COLO668 (cell line): ENCODE measurements at regions not wholly inside any gene's neighbourhood (a gene's known extent, or its start where the extent isn't known, plus 50 kb on each side); places are given as distances from the start of the nearest gene placed in this dataset.

Experiments
- DNase-seq: peaks from one replicate; lab custom pipeline; 2025; ENCODE audit not compliant: unreplicated experiment; lab: John Stamatoyannopoulos, UW

- DNase-seq, result no peak
Measured at GRCh38 chrX:13266641-13267345, 53.1 kb downstream of the ATXN3L start.

DNA sequence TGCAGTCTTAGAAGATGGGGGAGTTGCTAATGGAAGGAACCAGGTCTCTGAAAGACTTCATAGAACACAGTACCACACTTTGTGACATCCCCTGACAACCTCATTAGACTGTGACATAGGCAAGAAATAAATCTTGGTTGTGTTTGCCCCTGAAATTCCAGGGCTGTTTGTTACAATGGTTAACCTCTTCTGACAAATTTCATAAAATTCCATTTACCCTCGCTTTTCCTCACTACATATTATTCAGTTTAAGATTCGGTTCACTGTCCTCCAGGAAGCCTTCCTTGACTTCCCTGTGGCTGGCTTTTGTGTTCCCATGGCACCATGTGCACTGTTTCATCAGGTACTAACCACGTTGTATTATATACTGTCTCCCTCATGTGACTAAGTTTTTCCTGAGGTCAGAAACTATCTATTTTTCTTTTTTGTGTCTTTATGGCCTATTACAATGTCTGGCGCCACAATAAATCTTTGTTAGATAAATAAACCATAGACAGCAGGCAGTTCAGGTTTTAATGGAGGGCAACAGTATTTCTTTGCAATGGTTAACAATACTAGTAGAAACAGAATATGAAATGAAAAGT lies 54.2 kb downstream of the ATXN3L start:
- no peak for DNase-seq

DNA sequence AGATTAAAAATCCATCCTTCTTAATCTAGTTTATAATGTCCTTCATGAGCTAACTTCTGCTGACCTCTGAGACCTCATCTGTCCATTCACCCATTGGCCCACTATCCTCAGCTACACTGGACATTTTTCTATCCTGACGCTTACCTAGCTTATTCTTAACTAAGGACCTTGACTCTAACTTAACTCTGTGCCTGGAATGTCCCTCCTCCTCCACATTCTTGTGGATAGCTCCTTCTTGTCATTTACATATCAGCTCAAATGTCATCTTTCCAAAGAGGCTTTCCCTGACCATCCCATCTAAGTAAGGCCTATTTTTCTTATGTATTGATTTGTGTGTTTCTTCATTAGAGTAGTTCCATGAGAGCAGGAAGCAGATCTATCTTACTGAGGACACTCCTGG lies 54.7 kb downstream of the ATXN3L start:
- no peak for DNase-seq

DNA sequence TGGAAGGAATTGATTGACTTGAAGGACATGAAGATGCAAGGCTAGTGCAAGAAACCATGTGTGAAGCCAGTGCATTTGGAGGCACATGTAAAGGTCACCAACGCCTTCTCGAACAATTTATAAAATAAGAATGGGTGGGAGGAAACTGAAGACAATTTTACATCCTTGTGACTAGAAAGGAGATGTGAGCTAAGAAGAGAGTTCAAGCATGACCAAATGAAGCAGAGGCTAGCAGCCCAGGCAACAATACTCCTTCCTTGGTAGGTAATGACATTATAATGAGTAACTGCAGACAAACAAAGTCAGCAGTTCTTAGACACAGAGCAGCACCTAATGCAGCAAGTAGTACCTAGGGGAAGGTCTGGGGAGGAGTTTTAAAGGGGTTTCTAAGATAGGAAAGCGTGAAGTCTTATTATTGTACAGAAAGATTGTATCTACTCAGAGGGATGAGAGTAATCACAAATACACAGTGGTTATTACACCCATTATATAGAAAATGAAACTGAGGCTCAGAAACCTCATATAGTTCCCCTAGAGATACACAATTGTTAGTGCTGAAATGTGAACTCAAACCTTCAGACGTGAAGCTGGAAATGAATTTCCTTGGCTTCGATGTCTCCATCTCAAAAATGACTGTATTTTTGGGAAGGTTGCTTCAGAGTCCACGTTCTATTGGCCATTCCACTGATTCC lies 56.1 kb downstream of the ATXN3L start:
- no peak for DNase-seq

DNA sequence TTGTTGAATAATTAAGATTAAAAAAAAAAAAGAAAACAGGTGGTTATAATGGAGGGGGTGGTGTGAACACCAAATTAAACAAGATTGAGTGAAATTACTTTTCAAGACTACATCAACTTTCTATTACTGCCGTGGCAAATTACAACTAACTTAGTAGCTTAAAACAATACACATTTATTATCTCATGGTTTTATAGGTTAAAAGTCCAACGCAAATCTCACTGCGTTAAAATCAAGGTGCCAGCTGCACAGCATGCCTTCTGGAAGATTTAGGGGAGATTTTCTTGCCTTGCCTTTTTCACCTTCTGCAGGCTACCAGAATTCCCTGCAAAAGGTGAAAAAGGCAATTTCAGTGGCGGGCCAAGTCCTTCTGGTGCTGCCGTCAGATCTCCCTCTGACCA lies 58.5 kb downstream of the ATXN3L start:
- DNase-seq, result no peak

DNA sequence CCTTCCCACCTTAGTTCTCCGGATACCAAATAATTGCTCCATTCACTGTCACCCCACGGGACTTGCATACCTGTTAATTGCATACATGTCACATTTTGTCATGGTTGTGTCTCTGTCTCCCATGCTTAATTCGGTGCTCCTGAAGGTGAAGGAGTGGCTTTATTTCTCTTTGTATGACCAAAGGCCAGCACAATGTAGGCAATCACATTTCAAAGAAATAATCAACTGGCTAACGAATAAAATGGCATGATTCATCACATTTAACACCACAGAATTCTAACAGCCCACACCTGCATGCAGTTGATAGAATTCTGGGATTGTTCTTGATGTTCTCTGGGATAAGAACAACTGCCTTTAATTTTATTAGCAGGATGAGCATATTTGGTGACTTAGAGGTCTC lies 59.3 kb downstream of the ATXN3L start:
- DNase-seq, result no peak

GRCh38 chrX:13258725-13259124 lies 61.1 kb downstream of the ATXN3L start:
- no peak for DNase-seq

DNA sequence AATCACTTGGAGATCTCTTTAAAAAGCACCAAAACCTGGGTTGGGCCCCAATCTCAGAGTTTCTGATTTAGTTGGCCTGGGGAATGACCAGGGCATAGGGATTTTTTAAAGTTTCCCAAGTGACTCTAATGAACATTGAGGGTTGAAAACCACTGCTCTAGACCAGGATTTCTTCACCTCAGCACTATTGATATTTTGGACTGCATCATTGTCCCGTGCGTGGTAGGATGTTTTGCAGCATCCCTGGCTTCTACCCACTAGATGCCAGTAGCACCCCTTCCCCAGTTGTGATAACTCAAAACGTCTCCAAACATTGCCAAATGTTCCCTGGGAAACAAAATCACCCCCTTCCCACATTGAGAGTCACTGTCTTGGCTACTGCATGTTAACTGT lies 61.8 kb downstream of the ATXN3L start:
- no peak for DNase-seq

- no peak for DNase-seq
Measured at GRCh38 chrX:13257223-13258051, 62.4 kb downstream of the ATXN3L start.

DNA sequence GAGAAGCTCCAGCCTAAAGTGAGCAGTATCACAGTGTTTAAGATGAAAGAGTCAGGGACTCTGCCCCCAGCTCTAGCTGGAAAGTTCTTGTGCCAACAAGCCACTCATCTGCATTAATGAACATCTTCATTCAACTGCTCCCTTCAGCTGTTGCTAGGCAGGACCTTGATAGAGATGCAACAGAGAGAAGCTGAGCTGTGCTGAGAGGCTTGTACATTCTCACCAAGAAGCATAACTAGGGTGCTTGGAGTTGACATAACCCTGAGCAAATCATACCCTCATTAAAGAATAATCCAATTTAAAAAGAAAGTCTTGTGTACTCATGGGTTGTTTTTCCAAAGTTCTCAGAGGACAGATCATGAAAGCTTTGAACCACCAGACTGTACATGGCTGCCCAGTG lies 63.2 kb downstream of the ATXN3L start:
- no peak for DNase-seq

- no peak for DNase-seq
Measured at GRCh38 chrX:13254870-13255269, 65.0 kb downstream of the ATXN3L start.

GRCh38 chrX:13254076-13254785 lies 65.6 kb downstream of the ATXN3L start:
- peak; percentile 21 for DNase-seq

GRCh38 chrX:13253223-13253622 lies 66.6 kb downstream of the ATXN3L start:
- no peak for DNase-seq

- DNase-seq, result no peak
Measured at GRCh38 chrX:13252726-13253125, 67.1 kb downstream of the ATXN3L start.

GRCh38 chrX:13250826-13251580 lies 68.8 kb downstream of the ATXN3L start:
- DNase-seq, result no peak

- no peak for DNase-seq
Measured at GRCh38 chrX:13248867-13249486, 70.9 kb downstream of the ATXN3L start.

DNA sequence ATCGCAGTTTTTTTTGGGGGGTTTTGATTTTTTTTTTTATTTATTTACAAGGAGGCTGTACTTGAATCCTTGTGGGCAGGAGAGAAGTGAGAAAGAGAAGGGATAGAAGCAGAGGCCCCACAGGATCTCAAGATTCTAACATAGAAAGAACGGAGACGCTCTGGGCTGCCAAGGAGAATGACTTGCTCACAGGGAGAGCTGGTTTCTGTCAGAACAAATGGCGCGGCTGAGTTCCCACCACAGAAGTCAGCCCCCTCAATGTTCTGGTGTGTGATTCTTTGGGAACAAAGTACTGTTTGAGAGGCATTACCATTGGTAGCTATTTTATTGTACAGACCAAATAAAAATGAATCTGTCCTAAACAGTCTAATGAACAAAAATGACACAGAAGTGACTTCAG lies 80.6 kb downstream of the ATXN3L start:
- DNase-seq, result no peak

DNA sequence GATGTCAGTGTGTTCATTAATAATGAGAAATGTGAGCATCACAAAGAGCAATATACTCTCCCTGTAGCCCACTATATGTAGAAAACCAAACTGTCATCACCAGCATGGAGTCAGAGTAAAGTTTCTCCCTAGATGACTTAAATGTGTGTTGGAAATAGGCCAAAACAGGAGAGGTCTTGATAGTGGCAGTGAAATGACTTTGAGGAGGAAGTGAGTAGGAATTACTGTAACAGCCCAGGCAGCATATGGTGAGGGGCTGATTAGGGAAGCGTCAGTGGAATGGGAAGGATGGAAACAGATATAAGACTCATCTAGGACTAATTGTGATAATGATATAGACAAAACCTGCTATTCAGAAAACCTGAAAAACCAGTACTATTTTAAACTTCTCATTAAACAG lies 83.9 kb downstream of the ATXN3L start:
- no peak for DNase-seq

DNA sequence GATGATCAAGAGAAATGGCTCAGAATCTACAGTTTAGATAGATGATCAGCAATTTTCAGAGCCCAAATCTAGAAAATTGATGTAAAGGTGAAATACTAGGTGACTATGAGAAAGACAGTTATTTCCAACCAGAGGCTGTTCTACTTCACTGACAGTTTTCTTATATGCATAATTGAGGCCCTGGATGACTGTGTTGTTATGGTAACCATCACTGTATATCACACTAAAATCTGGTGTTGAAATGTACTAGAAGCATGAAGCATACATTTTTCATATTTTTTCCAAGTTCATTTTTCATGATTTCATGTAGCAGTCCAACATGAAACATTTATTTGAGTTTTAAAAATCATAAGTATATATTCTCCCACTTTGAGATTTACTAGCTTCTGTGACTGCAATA lies 87.4 kb downstream of the ATXN3L start:
- no peak for DNase-seq

GRCh38 chrX:13226214-13226613 lies 93.6 kb downstream of the ATXN3L start:
- no peak for DNase-seq
